Thoracic aorta (tissue), 2 donors: ENCODE measurements at regions not wholly inside any gene's neighbourhood (a gene's known extent, or its start where the extent isn't known, plus 50 kb on each side); places are given as distances from the start of the nearest gene placed in this dataset.

ENCODE experiments used
- ATAC-seq: fragments of 150-250 bp; one replicate; pipeline ENCODE4 v1.8.0; 2017; ENCODE audit warnings: low read depth; ENCODE audit not compliant: insufficient number of reproducible peaks, low FRiP score
- DNase-seq: peaks from one replicate; pipeline ENCODE4 v3.0.0-alpha.2; 2020; ENCODE audit warnings: low spot score
- H3K27ac ChIP-seq, 2 donors: fragments of 200-600 bp; sonication (generic); 1 replicate in 1 of 2; 2 replicates in 1 of 2; pipeline ENCODE4 v1.5.1; 2016; ENCODE audit warnings: mild to moderate bottlenecking in 2 of 2, moderate library complexity in 2 of 2
- H3K27me3 ChIP-seq: fragments of 200-600 bp; sonication (generic); replicated peaks from 2 replicates; pipeline ENCODE4 v1.6.0; 2016; ENCODE audit warnings: mild to moderate bottlenecking; ENCODE audit not compliant: insufficient read depth
- H3K36me3 ChIP-seq: fragments of 200-600 bp; sonication (generic); one replicate; pipeline ENCODE4 v1.5.1; 2016
- H3K4me1 ChIP-seq, 2 donors: fragments of 200-600 bp; sonication (generic); 1 replicate in 1 of 2; 2 replicates in 1 of 2; pipeline versions ENCODE4 v1.5.1 to v1.6.0; 2016; ENCODE audit warnings: low read depth in 2 of 2, mild to moderate bottlenecking in 1 of 2; ENCODE audit not compliant: control insufficient read depth in 1 of 2
- H3K4me3 ChIP-seq: fragments of 200-600 bp; sonication (generic); 2 replicates; pipeline ENCODE4 v1.5.1; 2016; ENCODE audit warnings: mild to moderate bottlenecking
- H3K9me3 ChIP-seq: fragments of 200-600 bp; sonication (generic); 2 replicates; pipeline ENCODE4 v1.5.1; 2016
- TF ChIP-seq, protein P1 (sequence below): fragments of 200-600 bp; sonication (generic); IDR thresholded peaks from one replicate; pipeline ENCODE4 v1.5.1; 2019; ENCODE audit warnings: antibody characterized with exemption

DNA sequence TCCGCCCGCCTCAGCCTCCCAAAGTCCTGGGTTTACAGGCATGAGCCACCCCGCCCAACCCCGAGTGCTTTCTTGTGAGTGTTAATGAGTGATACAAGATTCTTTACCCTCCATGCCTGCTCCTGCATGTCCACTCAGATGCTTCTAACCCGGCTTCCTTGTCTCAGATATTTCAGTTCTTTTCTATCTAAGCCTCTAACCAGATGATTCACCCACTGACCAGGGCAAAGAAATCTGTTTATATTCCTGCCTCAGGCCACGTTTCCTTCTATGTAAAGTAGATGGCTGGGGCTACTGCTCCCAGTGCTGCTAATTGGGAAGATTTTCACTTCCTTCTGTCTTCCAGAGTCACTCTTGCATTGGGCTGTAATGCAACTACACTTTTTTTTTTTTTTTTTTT, 395.1 kb upstream of the ANKRD30A start:
- H3K9me3 ChIP-seq, result no peaks in the 10 kb centered on the region
- H3K4me1 ChIP-seq, result no peaks in the 10 kb centered on the region
- H3K4me3 ChIP-seq, result no peak overlapping the region
- ATAC-seq, result no peak
- H3K36me3 ChIP-seq, result no peaks in the 10 kb centered on the region
- TF ChIP-seq, protein P1, sequence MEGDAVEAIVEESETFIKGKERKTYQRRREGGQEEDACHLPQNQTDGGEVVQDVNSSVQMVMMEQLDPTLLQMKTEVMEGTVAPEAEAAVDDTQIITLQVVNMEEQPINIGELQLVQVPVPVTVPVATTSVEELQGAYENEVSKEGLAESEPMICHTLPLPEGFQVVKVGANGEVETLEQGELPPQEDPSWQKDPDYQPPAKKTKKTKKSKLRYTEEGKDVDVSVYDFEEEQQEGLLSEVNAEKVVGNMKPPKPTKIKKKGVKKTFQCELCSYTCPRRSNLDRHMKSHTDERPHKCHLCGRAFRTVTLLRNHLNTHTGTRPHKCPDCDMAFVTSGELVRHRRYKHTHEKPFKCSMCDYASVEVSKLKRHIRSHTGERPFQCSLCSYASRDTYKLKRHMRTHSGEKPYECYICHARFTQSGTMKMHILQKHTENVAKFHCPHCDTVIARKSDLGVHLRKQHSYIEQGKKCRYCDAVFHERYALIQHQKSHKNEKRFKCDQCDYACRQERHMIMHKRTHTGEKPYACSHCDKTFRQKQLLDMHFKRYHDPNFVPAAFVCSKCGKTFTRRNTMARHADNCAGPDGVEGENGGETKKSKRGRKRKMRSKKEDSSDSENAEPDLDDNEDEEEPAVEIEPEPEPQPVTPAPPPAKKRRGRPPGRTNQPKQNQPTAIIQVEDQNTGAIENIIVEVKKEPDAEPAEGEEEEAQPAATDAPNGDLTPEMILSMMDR, result no peak
- no peak for DNase-seq
- H3K27me3 ChIP-seq, result no peaks in the 10 kb centered on the region
- no peak overlapping the region for H3K27ac ChIP-seq

DNA sequence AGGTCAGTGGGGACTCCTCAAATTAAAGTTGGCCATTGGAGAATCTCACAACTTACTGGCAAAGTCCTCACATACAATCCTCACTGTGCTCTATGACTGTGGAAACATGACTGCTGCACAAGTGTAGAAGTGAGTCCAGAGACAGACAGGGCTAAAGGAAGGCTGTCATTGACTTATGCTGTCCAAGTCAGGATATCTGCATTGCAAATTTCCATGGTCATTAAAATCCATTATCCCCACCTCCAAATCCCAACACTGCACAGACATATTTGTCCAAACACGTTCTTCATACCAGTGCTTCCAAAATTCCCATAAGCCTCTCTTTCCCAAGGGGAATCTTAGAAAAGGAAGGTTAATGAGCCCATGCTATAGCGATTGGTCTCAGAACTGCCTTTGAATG, 396.8 kb upstream of the ANKRD30A start:
- DNase-seq, result no peak
- Histone ChIP-seq H3K4me1 (no peaks in the 10 kb centered on the region), H3K36me3 (no peaks in the 10 kb centered on the region), H3K27ac (no peak overlapping the region), H3K4me3 (no peak overlapping the region), H3K27me3 (no peaks in the 10 kb centered on the region), H3K9me3 (no peaks in the 10 kb centered on the region)
- TF ChIP-seq, protein P1, result no peak
- no peak for ATAC-seq

GRCh38 chr10:36725581-36726520, 399.5 kb upstream of the ANKRD30A start:
- no peaks in the 10 kb centered on the region for H3K27me3 ChIP-seq
- no peak overlapping the region for H3K4me3 ChIP-seq
- no peaks in the 10 kb centered on the region for H3K36me3 ChIP-seq
- no peaks in the 10 kb centered on the region for H3K4me1 ChIP-seq
- H3K9me3 ChIP-seq, result no peaks in the 10 kb centered on the region
- H3K27ac ChIP-seq, result no peak overlapping the region
- ATAC-seq, result no peak
- TF ChIP-seq, protein P1, result no peak
- no peak for DNase-seq

DNA sequence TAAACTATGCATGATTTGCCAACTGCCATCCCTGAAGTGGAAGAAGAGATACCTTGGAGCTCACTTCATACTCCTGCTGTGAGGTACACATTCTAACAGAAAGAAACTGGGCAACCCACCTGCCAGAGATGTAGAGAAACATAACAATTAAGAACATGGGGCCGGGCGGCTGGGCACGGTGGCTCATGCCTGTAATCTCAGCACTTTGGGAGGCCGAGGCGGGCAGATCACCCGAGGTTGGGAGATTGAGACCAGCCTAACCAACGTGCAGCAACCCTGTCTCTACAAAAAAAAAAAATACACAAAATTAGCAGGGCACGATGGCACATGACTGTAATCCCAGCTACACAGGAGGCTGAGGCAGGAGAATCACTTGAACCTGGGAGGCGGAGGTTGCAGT, 402.6 kb upstream of the ANKRD30A start:
- DNase-seq (no peak), ATAC-seq (no peak)
- Histone ChIP-seq H3K9me3 (no peaks in the 10 kb centered on the region), H3K27ac (no peak overlapping the region), H3K4me3 (no peak overlapping the region), H3K36me3 (no peaks in the 10 kb centered on the region), H3K27me3 (no peaks in the 10 kb centered on the region), H3K4me1 (no peaks in the 10 kb centered on the region)
- TF ChIP-seq, protein P1, result no peak

- Histone ChIP-seq H3K36me3 (no peaks in the 10 kb centered on the region), H3K4me1 (no peaks in the 10 kb centered on the region), H3K27me3 (no peaks in the 10 kb centered on the region), H3K9me3 (no peaks in the 10 kb centered on the region), H3K27ac (no peak overlapping the region), H3K4me3 (no peak overlapping the region)
- no peak for DNase-seq
- TF ChIP-seq, protein P1, result no peak
- ATAC-seq, result no peak
These were observed 403.5 kb upstream of the ANKRD30A start for GRCh38 chr10:36721871-36722270.
